ENCODE measurements at regions not wholly inside any gene's neighbourhood (a gene's known extent, or its start where the extent isn't known, plus 50 kb on each side); places are given as distances from the start of the nearest gene placed in this dataset.

- Histone ChIP-seq H3K27me3 (ENCODE audit: control insufficient read depth, insufficient read depth, low read length) (no peaks in the 10 kb centered on the region), H3K36me3 (ENCODE audit: control insufficient read depth, insufficient read depth, low read length) (no peaks in the 10 kb centered on the region), H3K4me3 (ENCODE audit: low read depth, low read length) (no peak overlapping the region)
- no peak for DNase-seq (ENCODE audit: low read depth)
- TF ChIP-seq, protein P1, sequence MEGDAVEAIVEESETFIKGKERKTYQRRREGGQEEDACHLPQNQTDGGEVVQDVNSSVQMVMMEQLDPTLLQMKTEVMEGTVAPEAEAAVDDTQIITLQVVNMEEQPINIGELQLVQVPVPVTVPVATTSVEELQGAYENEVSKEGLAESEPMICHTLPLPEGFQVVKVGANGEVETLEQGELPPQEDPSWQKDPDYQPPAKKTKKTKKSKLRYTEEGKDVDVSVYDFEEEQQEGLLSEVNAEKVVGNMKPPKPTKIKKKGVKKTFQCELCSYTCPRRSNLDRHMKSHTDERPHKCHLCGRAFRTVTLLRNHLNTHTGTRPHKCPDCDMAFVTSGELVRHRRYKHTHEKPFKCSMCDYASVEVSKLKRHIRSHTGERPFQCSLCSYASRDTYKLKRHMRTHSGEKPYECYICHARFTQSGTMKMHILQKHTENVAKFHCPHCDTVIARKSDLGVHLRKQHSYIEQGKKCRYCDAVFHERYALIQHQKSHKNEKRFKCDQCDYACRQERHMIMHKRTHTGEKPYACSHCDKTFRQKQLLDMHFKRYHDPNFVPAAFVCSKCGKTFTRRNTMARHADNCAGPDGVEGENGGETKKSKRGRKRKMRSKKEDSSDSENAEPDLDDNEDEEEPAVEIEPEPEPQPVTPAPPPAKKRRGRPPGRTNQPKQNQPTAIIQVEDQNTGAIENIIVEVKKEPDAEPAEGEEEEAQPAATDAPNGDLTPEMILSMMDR (IDR thresholded peaks at IDR 0.05; ENCODE audit: insufficient read depth, low read length, severe bottlenecking), result no peak
- FAIRE-seq, result no peak
Observed at GRCh38 chr5:27217155-27217956, 179.0 kb upstream of the CDH9 start.

- DNase-seq (ENCODE audit: low read depth), result no peak
- Histone ChIP-seq H3K4me3 (ENCODE audit: low read depth, low read length) (no peak overlapping the region), H3K27me3 (ENCODE audit: control insufficient read depth, insufficient read depth, low read length) (no peaks in the 10 kb centered on the region), H3K36me3 (ENCODE audit: control insufficient read depth, insufficient read depth, low read length) (no peaks in the 10 kb centered on the region)
- TF ChIP-seq, protein P1 (IDR thresholded peaks at IDR 0.05; ENCODE audit: insufficient read depth, low read length, severe bottlenecking), result no peak
- no peak for FAIRE-seq
Observed at GRCh38 chr5:27216367-27216950, 178.1 kb upstream of the CDH9 start.

- Histone ChIP-seq H3K4me3 (ENCODE audit: low read depth, low read length) (no peak overlapping the region), H3K27me3 (ENCODE audit: control insufficient read depth, insufficient read depth, low read length) (no peaks in the 10 kb centered on the region), H3K36me3 (ENCODE audit: control insufficient read depth, insufficient read depth, low read length) (no peaks in the 10 kb centered on the region)
- no peak for DNase-seq (ENCODE audit: low read depth)
- no peak for FAIRE-seq
- TF ChIP-seq, protein P1 (IDR thresholded peaks at IDR 0.05; ENCODE audit: insufficient read depth, low read length, severe bottlenecking), result no peak
Observed at GRCh38 chr5:27208051-27208450, 169.7 kb upstream of the CDH9 start.

- FAIRE-seq, result no peak
- peak; percentile 31 for DNase-seq (ENCODE audit: low read depth)
- TF ChIP-seq, protein P1 (IDR thresholded peaks at IDR 0.05; ENCODE audit: insufficient read depth, low read length, severe bottlenecking), result no peak
Observed at GRCh38 chr5:27191786-27192510, 153.6 kb upstream of the CDH9 start.

GRCh38 chr5:27172693-27173092, 134.3 kb upstream of the CDH9 start:
- peak; percentile 32 for DNase-seq (ENCODE audit: low read depth)
- no peak for FAIRE-seq
- no peaks in the 10 kb centered on the region for H3K36me3 ChIP-seq (ENCODE audit: control insufficient read depth, insufficient read depth, low read length)
- no peak overlapping the region for H3K4me3 ChIP-seq (ENCODE audit: low read depth, low read length)
- H3K27me3 ChIP-seq (ENCODE audit: control insufficient read depth, insufficient read depth, low read length), result no peaks in the 10 kb centered on the region
- TF ChIP-seq, protein P1 (IDR thresholded peaks at IDR 0.05; ENCODE audit: insufficient read depth, low read length, severe bottlenecking), result no peak

More at GRCh38 chr5:27191786-27192510, 153.6 kb upstream of the CDH9 start:
- Histone ChIP-seq H3K4me3 (ENCODE audit: low read depth, low read length) (no peak overlapping the region), H3K27me3 (ENCODE audit: control insufficient read depth, insufficient read depth, low read length) (no peaks in the 10 kb centered on the region), H3K36me3 (ENCODE audit: control insufficient read depth, insufficient read depth, low read length) (no peaks in the 10 kb centered on the region)
